OCI-LY1 (cell line): ENCODE measurements at regions not wholly inside any gene's neighbourhood (a gene's known extent, or its start where the extent isn't known, plus 50 kb on each side); places are given as distances from the start of the nearest gene placed in this dataset.

Source experiments
- EZH2 ChIP-seq: fragments of 200-600 bp; sonication (generic), shearing (Covaris generic); IDR thresholded peaks from 2 replicates; pipeline ENCODE4 v1.8.0; 2017; ENCODE audit warnings: borderline replicate concordance, mixed run types, mild to moderate bottlenecking, antibody characterized with exemption, low read length, moderate library complexity, mixed read lengths
- TF ChIP-seq, protein P1 (sequence below): fragments of 200-600 bp; sonication (generic), shearing (Covaris generic); IDR thresholded peaks from 2 replicates; pipeline ENCODE4 v1.5.1; 2017; ENCODE audit warnings: mild to moderate bottlenecking, antibody characterized with exemption, low read length, moderate library complexity, mixed read lengths

- TF ChIP-seq EZH2 = no peak
- TF ChIP-seq, protein P1, sequence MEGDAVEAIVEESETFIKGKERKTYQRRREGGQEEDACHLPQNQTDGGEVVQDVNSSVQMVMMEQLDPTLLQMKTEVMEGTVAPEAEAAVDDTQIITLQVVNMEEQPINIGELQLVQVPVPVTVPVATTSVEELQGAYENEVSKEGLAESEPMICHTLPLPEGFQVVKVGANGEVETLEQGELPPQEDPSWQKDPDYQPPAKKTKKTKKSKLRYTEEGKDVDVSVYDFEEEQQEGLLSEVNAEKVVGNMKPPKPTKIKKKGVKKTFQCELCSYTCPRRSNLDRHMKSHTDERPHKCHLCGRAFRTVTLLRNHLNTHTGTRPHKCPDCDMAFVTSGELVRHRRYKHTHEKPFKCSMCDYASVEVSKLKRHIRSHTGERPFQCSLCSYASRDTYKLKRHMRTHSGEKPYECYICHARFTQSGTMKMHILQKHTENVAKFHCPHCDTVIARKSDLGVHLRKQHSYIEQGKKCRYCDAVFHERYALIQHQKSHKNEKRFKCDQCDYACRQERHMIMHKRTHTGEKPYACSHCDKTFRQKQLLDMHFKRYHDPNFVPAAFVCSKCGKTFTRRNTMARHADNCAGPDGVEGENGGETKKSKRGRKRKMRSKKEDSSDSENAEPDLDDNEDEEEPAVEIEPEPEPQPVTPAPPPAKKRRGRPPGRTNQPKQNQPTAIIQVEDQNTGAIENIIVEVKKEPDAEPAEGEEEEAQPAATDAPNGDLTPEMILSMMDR = no peak
Observed at GRCh38 chr2:107558295-107558694, 268.4 kb upstream of the RGPD4 start.
